T-helper 2 cell treated with Interferon-gamma antibody and Interleukin-4, amounts not matched to agents 5 μg/mL and 100 μg/mL, for 36 hours (primary cell): ENCODE measurements at regions not wholly inside any gene's neighbourhood (a gene's known extent, or its start where the extent isn't known, plus 50 kb on each side); places are given as distances from the start of the nearest gene placed in this dataset.
"Not testable (repeated sequence)": the region's sequence is repeated elsewhere in the genome, so short reads cannot be mapped to it uniquely, and the experiment has no call there.

ENCODE experiments used
- DNase-seq: peaks from one replicate; pipeline ENCODE4 v3.0.0; 2021; ENCODE audit warnings: low spot score
- H3K27ac Mint-ChIP-seq: one replicate; pipeline ENCODE4 v1.8.0; 2021; ENCODE audit warnings: mild to moderate bottlenecking, mixed read lengths
- H3K27me3 Mint-ChIP-seq: one replicate; pipeline ENCODE4 v1.8.0; 2021; ENCODE audit warnings: low read depth, mixed read lengths
- H3K36me3 Mint-ChIP-seq: one replicate; pipeline ENCODE4 v1.8.0; 2021; ENCODE audit warnings: low read depth, mixed read lengths
- H3K4me1 Mint-ChIP-seq: one replicate; pipeline ENCODE4 v1.8.0; 2021; ENCODE audit warnings: low read depth, mixed read lengths
- H3K4me3 Mint-ChIP-seq: one replicate; pipeline ENCODE4 v1.8.0; 2022; ENCODE audit warnings: mild to moderate bottlenecking, moderate library complexity, mixed read lengths
- H3K9me3 Mint-ChIP-seq: one replicate; pipeline ENCODE4 v1.8.0; 2021; ENCODE audit warnings: mixed read lengths

DNA sequence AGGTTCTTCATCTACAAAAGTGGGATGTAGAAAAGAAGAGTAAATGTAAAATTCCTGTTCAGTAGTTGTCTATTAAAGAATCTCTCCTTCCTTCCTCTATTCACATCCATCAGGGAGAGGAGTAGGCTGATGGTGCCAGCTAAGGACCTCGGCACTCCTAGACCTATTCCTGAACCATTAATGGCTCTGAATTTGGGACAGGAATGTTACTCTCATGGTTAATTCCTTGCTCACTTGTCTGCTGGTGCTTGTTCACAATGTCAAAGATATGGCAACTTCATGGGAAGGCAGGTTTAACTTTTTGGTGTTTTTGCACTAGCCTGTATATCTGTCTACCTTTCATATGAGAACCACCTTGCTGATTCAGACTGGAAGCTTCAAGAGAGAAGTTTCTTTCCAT is 206.6 kb downstream of the DAD1 start:
- H3K27me3 Mint-ChIP-seq = no peaks in the 10 kb centered on the region
- no peaks in the 10 kb centered on the region for H3K4me1 Mint-ChIP-seq
- no peak for DNase-seq
- no peaks in the 10 kb centered on the region for H3K36me3 Mint-ChIP-seq
- no peak overlapping the region for H3K4me3 Mint-ChIP-seq
- H3K9me3 Mint-ChIP-seq = no peaks in the 10 kb centered on the region
- no peak overlapping the region for H3K27ac Mint-ChIP-seq

DNA sequence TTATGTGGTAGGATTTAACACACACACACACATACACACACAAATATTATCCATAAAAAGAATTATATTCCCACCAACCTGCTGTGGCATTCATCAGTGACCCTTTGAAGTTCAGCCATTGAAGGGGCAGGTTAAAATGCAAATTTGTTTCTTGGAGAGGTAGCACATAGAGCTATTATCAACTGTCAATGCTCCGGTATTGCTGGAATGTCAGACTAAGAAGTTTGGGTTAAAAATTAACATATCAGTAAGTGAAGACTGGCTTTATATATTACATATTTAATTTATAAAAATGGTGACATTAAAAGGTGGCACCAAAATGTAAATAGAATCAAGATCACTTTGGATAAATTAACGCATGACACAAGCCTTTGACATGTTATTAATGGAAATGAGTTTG is 207.3 kb downstream of the DAD1 start:
- no peak overlapping the region for H3K4me3 Mint-ChIP-seq
- H3K36me3 Mint-ChIP-seq = no peaks in the 10 kb centered on the region
- no peaks in the 10 kb centered on the region for H3K4me1 Mint-ChIP-seq
- DNase-seq = no peak
- no peak overlapping the region for H3K27ac Mint-ChIP-seq
- no peaks in the 10 kb centered on the region for H3K27me3 Mint-ChIP-seq
- H3K9me3 Mint-ChIP-seq = no peaks in the 10 kb centered on the region

DNA sequence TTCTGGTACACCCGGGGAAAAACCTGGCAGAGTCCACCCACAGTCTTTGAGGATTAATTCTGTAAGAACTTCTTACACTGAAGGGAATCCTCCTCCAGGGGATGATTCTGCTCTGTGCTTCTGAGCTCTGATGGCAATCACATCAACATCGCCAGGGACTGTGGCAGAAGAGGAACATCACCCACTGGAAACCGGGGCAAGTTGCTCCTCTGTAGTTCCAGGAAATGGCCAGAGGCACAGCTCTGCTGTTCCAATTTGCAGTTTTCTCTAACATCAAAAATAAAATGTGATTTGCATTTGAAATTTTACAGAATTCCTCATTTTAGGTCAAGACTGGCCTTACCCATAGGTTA is 207.6 kb downstream of the DAD1 start:
- H3K4me1 Mint-ChIP-seq = no peaks in the 10 kb centered on the region
- no peaks in the 10 kb centered on the region for H3K9me3 Mint-ChIP-seq
- H3K27me3 Mint-ChIP-seq = no peaks in the 10 kb centered on the region
- no peak for DNase-seq
- no peak overlapping the region for H3K27ac Mint-ChIP-seq
- H3K4me3 Mint-ChIP-seq = no peak overlapping the region
- no peaks in the 10 kb centered on the region for H3K36me3 Mint-ChIP-seq

DNA sequence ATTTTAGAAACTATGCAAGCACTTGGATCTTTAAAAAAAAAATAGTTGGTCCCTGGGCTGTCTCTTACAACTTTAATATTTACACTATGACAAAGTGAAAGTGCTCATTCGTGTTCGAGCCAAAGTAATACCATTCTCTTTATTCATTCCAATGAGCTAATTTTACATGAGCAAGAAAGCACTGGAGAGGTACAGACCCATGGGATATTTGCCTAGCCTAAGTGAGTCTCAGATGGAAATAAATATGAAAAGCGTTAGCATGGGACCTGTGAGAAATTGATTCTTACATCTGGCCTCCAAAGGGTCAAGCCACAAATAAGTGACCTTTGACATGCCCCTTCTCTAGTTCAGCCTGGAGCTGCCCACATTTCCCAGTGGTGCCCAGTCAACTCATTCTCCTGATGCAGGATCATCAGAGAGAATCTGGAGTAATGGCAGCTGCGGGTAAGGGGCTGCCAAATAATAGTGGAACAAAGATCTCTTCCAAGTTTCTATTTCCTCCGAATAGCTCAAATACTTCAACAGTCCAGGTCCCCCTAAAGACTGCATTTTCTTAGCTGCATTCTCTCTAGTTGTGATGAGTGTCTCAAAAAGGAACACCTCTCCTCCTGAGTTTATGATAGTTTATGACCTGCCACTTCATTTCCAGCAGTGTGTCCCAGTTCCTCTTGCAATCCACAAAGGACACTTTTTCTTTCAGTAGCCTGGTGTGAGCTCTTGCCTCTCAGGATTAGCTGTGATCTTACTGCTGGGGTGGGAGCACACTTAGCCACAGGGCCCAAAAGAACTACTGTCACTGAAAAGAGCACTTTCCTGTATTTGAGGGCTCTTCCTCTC is 208.2 kb downstream of the DAD1 start:
- H3K9me3 Mint-ChIP-seq = no peaks in the 10 kb centered on the region
- no peaks in the 10 kb centered on the region for H3K4me1 Mint-ChIP-seq
- no peaks in the 10 kb centered on the region for H3K36me3 Mint-ChIP-seq
- no peak overlapping the region for H3K4me3 Mint-ChIP-seq
- no peaks in the 10 kb centered on the region for H3K27me3 Mint-ChIP-seq
- no peak for DNase-seq
- no peak overlapping the region for H3K27ac Mint-ChIP-seq

DNA sequence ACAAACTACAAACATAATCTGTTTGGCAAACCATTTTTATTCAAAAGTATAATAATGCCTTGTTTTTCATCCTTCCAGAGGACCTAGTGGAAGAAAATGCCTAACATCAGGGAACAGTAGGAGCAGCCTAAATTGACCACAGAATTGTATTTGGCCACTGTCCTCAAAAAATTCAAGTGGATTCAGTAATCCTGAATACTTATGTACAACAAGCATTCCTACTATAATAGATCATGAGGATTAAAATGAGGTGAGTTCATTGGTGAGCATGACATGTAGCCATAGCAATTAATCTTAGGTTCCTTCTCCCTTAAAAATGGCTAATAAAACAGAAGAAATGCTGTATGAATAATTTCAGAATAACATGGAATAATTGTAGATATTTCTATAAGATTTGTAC is 209.3 kb downstream of the DAD1 start:
- Mint-ChIP-seq H3K4me1 (no peaks in the 10 kb centered on the region), H3K27me3 (no peaks in the 10 kb centered on the region), H3K4me3 (no peak overlapping the region), H3K9me3 (no peaks in the 10 kb centered on the region), H3K36me3 (no peaks in the 10 kb centered on the region), H3K27ac (no peak overlapping the region)
- DNase-seq = no peak

DNA sequence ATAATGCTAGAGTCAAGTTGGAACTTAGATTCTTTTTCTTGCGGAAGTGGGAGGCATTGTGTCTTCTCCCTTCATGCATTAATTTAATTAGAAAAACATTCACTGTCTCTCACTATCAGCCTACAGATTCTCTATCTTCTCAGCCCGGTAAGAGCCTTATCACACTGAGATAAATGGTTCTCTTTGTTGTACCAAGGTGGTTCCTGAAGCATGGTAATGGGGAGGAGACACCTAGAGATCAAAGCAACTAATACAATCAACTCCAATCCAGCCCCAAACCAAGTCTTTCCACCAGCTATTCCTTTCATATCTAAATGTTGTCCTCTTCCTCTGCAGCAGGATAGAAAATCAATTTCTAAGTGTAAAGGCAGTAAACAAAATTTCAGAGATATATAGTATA is 210.8 kb downstream of the DAD1 start:
- no peak overlapping the region for H3K4me3 Mint-ChIP-seq
- no peak overlapping the region for H3K27ac Mint-ChIP-seq
- no peaks in the 10 kb centered on the region for H3K9me3 Mint-ChIP-seq
- H3K36me3 Mint-ChIP-seq = no peaks in the 10 kb centered on the region
- no peaks in the 10 kb centered on the region for H3K27me3 Mint-ChIP-seq
- no peaks in the 10 kb centered on the region for H3K4me1 Mint-ChIP-seq
- no peak for DNase-seq

DNA sequence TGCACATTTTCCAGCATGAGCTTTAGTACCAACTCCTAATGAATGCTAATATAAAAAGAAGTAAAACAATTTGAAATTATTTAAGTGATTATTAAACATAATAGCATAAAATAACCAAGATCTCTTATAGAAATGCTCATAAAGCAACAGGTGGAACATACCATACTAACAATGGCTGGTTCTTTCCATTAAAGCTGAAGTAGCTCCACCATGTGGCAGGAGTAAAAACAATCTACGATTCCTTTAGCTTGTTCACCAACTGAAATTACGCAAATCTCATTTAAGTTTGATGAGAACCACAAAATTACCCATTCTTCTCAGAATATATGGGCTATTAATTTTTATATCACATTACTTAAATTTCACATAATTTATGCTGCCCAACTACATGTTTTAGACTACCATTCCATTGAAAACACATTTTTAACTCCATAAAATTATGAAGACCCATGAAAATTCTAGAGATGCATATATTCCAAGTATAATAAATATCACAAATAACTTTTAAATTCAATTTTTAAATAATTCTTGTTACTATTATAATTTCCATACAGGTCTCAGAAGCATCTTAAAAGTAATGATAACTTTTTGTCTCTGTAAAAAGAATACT is 213.6 kb downstream of the DAD1 start:
- Mint-ChIP-seq H3K27me3 (no peaks in the 10 kb centered on the region), H3K4me3 (no peak overlapping the region), H3K27ac (no peak overlapping the region), H3K4me1 (no peaks in the 10 kb centered on the region), H3K36me3 (no peaks in the 10 kb centered on the region), H3K9me3 (no peaks in the 10 kb centered on the region)
- no peak for DNase-seq

DNA sequence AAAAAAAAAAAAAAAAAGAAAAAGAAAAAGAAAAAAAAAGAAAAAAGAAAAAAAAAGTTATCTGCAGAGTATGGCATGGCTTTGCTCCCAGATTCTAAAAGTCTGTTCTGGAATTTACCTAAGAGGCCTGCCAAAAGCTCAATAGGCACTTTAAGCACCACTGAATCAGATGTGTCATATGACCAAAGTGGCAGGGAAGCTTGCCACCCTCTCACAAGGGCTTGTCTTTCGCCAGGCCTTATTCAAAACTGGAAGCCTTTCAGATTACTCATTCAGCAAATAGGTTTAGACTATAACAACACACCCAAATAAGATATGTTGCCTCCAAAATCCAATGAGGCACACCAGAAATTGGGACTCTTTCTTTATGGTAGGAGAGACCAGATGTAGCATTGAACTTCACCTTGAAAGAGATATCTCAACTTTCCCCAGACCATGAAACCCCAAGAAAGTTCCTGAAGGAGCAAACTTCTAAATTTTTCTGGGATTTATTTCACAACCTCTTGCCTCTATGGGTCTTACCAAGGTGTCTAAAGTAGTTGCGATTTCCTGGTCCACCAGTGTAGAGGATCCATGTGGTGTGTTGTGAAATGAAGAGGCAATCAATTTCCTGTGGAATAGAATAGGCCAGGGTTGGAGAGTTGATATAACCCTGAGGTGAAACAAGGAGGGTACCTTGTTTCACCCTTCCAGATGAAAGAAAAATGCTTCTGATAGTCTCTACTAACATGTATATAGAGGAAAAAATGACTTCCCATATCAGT is 218.8 kb downstream of the DAD1 start:
- no peaks in the 10 kb centered on the region for H3K9me3 Mint-ChIP-seq
- H3K27ac Mint-ChIP-seq = no peak overlapping the region
- H3K27me3 Mint-ChIP-seq = no peaks in the 10 kb centered on the region
- H3K4me1 Mint-ChIP-seq = no peaks in the 10 kb centered on the region
- no peak overlapping the region for H3K4me3 Mint-ChIP-seq
- no peaks in the 10 kb centered on the region for H3K36me3 Mint-ChIP-seq
- no peak for DNase-seq

DNA sequence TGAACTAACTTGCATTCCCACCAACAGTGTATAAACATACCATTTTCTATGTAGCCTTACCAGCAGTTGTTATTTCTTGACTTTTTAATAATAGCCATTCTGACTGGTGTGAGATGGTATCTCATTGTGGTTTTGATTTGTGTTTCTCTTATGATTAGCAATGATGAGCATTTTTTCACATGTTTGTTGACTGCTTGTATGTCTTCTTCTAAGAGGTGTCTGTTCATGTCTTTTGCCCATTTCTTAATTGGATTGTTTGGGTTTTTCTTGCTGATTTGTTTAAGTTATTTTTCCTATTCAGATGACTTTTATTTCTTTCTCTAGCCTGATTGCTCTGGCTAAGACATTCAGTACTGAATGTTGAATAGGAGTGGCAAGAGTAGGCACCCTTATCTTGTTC is 230.3 kb downstream of the DAD1 start:
- DNase-seq = no peak

DNA sequence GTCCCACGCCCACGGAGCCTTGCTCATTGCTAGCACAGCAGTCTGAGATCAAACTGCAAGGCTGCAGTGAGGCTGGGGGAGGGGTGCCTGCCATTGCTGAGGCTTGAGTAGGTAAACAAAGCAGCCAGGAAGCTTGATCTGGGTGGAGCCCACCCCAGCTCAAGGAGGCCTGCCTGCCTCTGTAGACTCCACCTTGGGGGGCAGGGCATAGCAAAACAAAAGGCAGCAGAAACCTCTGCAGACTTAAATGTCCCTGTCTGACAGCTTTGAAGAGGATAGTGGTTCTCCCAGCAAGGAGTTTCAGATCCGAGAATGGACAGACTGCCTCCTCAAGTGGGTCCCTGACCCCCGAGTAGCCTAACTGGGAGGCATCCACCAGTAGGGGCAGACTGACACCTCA is 239.7 kb downstream of the DAD1 start:
- H3K4me3 Mint-ChIP-seq, H3K27ac Mint-ChIP-seq, H3K36me3 Mint-ChIP-seq, H3K4me1 Mint-ChIP-seq, H3K9me3 Mint-ChIP-seq, DNase-seq, H3K27me3 Mint-ChIP-seq: not testable (repeated sequence)

More for the DNA sequence above, 230.3 kb downstream of the DAD1 start:
- H3K27ac Mint-ChIP-seq = no peak overlapping the region
- H3K4me1 Mint-ChIP-seq = no peaks in the 10 kb centered on the region
- H3K36me3 Mint-ChIP-seq = no peaks in the 10 kb centered on the region
- no peaks in the 10 kb centered on the region for H3K27me3 Mint-ChIP-seq
- no peak overlapping the region for H3K4me3 Mint-ChIP-seq
- H3K9me3 Mint-ChIP-seq = no peaks in the 10 kb centered on the region

DNA sequence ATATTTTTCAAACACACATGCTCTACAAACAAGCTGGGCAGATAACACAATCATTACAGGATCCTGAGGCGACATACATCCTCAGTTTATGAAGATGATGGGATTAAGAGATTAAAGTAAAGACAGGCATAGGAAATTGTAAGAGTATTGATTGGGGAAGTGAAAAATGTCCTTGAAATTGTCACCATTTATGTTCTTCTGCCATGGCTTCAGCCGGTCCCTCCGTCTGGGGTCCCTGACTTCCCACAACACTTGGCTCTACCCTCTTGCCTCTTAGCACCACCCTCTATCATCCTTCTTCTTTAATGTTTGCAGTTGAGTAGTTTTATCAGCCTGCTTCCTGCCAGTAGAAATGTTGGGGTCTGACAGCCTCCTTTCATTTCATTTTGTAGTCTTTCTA is 244.4 kb downstream of the DAD1 start:
- H3K27ac Mint-ChIP-seq = no peak overlapping the region
- H3K9me3 Mint-ChIP-seq = no peaks in the 10 kb centered on the region
- H3K4me3 Mint-ChIP-seq = no peak overlapping the region
- no peaks in the 10 kb centered on the region for H3K4me1 Mint-ChIP-seq
- H3K36me3 Mint-ChIP-seq = no peaks in the 10 kb centered on the region
- no peak for DNase-seq
- no peaks in the 10 kb centered on the region for H3K27me3 Mint-ChIP-seq

DNA sequence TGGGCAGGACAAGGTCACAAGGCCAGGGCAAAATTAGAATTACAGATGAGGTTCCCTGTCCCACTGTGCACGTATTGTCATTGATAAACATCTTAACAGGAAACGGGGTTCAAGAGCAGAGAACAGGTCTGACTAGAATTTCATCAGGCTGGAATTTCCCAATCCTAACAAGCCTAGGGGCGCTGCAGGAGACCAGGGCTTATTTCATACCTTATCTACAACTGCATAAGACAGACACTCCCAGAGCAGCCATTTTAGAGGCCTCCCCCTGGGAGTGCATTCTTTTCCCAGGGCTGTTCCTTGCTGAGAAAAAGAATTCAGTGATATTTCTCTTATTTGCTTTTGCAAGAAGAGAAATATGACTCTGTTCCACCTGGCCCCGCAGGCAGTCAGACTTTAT is 244.8 kb downstream of the DAD1 start:
- H3K9me3 Mint-ChIP-seq, H3K4me3 Mint-ChIP-seq, H3K27me3 Mint-ChIP-seq, DNase-seq, H3K36me3 Mint-ChIP-seq, H3K4me1 Mint-ChIP-seq, H3K27ac Mint-ChIP-seq: not testable (repeated sequence)

DNA sequence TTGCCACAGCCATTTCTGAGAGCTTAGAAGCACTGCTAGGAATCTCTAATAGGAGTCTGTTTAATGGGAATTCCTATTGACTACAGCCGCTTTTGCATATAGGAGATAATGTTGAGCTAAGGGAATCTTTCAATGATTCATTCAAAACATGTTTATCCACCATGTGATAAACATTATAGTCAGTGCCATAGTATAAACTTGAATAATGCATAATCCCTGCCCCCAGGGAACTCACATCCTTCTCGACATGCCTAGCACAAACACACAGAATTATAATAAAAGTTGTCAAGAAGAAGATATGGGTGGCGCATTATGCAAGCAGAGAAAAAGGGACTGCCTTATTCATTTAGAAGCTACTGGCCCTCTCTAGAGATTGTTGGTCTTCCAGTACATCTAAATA is 248.0 kb downstream of the DAD1 start:
- H3K9me3 Mint-ChIP-seq = no peaks in the 10 kb centered on the region

DNA sequence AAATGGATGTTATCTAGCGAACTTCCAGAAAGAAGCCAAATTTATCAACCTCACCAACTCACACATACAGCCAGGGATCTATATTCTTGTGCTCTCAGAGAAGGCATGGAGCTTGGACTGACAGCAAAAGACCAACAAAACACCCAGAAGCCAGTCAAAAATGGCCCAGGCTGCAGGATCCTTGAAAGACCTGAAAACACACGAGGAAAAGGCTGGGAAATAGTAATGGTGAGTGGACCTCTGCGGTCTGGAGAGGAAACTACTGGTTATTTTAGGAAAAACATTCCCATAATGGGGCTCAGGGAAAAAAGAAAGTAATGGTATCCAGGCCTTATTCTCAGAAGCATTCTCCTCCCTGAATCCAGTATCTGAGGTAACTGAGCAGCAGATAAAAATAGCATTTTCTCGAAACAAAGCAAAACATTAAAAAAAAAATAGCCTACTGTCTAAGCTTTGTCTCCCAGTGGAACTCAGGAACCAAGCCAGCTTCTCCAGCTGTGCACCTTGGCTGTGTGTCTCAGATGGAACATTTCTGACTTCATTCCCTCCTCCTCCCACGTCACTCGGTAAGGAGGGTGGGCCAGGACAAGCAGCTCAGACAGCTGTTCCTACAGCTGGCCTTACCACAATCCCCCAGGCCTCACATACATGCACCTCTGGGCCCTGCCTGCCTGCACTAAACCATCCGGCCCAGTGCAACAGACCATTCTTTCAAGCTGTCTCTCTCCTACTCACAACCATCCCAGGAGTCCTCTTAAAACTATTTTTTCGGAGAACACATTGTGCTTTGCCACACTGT is 249.9 kb downstream of the DAD1 start:
- H3K27ac Mint-ChIP-seq = no peak overlapping the region
- no peaks in the 10 kb centered on the region for H3K36me3 Mint-ChIP-seq

More for the DNA sequence above, 248.0 kb downstream of the DAD1 start:
- Mint-ChIP-seq H3K4me3 (no peak overlapping the region), H3K36me3 (no peaks in the 10 kb centered on the region), H3K4me1 (no peaks in the 10 kb centered on the region), H3K27me3 (no peaks in the 10 kb centered on the region), H3K27ac (no peak overlapping the region)
- DNase-seq = no peak

More for the DNA sequence above, 249.9 kb downstream of the DAD1 start:
- Mint-ChIP-seq H3K9me3 (no peaks in the 10 kb centered on the region), H3K4me1 (no peaks in the 10 kb centered on the region), H3K27me3 (no peaks in the 10 kb centered on the region), H3K4me3 (no peak overlapping the region)
- DNase-seq = no peak
